Calu3 (cell line): ENCODE measurements at regions not wholly inside any gene's neighbourhood (a gene's known extent, or its start where the extent isn't known, plus 50 kb on each side); places are given as distances from the start of the nearest gene placed in this dataset.

Experiments used
- BruUV-seq: library from RNA; stranded (reverse); fragments of 400-500 nt; replicated peaks from 2 replicates; lab custom pipeline; 2021; lab: Mats Ljungman, UMichigan
- CTCF ChIA-PET: fragments of 300-600 bp; sonication (Branson Sonifier 250); formaldehyde crosslinking; loops from one replicate; lab custom pipeline; 2022; ENCODE audit warnings: antibody characterized with exemption; lab: Charles Lee
- DNase-seq: peaks from one replicate; pipeline ENCODE4 v3.0.0; 2022
- H3K27ac Mint-ChIP-seq: one replicate; pipeline ENCODE4 v1.8.0; 2022; ENCODE audit warnings: mixed read lengths; ENCODE audit not compliant: unreplicated experiment
- H3K27me3 Mint-ChIP-seq: one replicate; pipeline ENCODE4 v1.8.0; 2022; ENCODE audit warnings: mixed read lengths; ENCODE audit not compliant: unreplicated experiment
- H3K36me3 Mint-ChIP-seq: one replicate; pipeline ENCODE4 v1.8.0; 2022; ENCODE audit warnings: mild to moderate bottlenecking, moderate library complexity, mixed read lengths; ENCODE audit not compliant: insufficient read depth, unreplicated experiment
- H3K4me1 Mint-ChIP-seq: one replicate; pipeline ENCODE4 v1.8.0; 2022; ENCODE audit warnings: mild to moderate bottlenecking, low read depth, mixed read lengths; ENCODE audit not compliant: unreplicated experiment
- H3K4me3 Mint-ChIP-seq: one replicate; pipeline ENCODE4 v1.8.0; 2022; ENCODE audit warnings: mild to moderate bottlenecking, low read depth, moderate library complexity, mixed read lengths; ENCODE audit not compliant: unreplicated experiment
- H3K9me3 Mint-ChIP-seq: one replicate; pipeline ENCODE4 v1.8.0; 2022; ENCODE audit warnings: low read depth, mixed read lengths; ENCODE audit not compliant: unreplicated experiment
- intact Hi-C: fragments of 100-400 bp; cut with micrococcal nuclease; formaldehyde crosslinking; loops from one replicate; pipeline ENCODE4 v1.10.0; 2022; ENCODE audit not compliant: unreplicated experiment
- TF ChIP-seq, protein P1 (sequence below): fragments of 200-600 bp; IDR thresholded peaks from one replicate; pipeline ENCODE4 v1.8.0; 2022; ENCODE audit warnings: antibody characterized with exemption; ENCODE audit not compliant: unreplicated experiment

DNA sequence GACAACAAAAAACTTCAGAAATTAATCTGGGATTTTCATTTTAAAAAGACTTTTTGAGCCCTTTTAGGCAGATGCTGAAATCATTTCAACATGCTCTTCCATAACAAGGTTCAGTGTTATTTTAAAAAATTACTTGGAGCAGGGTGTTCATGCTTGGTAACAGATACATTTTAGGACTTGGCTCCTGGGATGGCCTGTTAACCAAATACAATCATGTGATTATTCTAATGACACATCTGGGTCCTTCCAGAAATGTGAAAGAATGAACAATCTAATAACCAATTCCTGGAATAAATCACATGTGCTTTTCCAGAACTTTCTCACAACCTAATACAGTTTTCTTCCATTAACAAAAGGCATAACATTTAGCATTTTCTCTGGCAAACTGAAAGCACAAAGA, 379.8 kb upstream of the RUNX1 start:
- H3K9me3 Mint-ChIP-seq = peaks cover 2% of the 10 kb centered on the region
- intact Hi-C loops = no loop called here
- H3K36me3 Mint-ChIP-seq = no peaks in the 10 kb centered on the region
- DNase-seq = no peak
- H3K27ac Mint-ChIP-seq = no peak overlapping the region
- H3K27me3 Mint-ChIP-seq = no peaks in the 10 kb centered on the region
- TF ChIP-seq, protein P1, sequence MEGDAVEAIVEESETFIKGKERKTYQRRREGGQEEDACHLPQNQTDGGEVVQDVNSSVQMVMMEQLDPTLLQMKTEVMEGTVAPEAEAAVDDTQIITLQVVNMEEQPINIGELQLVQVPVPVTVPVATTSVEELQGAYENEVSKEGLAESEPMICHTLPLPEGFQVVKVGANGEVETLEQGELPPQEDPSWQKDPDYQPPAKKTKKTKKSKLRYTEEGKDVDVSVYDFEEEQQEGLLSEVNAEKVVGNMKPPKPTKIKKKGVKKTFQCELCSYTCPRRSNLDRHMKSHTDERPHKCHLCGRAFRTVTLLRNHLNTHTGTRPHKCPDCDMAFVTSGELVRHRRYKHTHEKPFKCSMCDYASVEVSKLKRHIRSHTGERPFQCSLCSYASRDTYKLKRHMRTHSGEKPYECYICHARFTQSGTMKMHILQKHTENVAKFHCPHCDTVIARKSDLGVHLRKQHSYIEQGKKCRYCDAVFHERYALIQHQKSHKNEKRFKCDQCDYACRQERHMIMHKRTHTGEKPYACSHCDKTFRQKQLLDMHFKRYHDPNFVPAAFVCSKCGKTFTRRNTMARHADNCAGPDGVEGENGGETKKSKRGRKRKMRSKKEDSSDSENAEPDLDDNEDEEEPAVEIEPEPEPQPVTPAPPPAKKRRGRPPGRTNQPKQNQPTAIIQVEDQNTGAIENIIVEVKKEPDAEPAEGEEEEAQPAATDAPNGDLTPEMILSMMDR = no peak
- no peak overlapping the region for H3K4me3 Mint-ChIP-seq
- CTCF ChIA-PET = no interaction called here
- BruUV-seq = no TSS peak
- H3K4me1 Mint-ChIP-seq = no peaks in the 10 kb centered on the region

DNA sequence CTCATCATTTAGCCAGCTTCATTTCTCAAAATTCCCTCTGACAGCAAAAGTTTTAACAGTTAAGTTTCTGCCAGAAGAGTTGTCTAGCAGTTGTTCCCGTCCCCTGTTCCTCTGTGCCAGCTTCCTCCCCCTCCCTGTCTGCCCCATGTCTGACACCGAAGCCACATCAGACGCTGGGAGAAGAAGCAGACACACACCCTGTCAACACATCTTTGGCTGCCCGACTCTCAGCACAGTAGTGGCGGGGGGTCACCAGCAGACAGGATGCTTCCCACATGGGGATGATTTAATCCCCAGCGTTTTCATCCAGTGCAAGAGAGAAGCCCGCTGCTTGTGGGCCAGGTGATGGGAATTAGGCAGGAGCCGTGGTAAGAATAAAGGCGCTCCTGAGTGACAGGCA, 379.4 kb upstream of the RUNX1 start:
- TF ChIP-seq, protein P1 = no peak
- CTCF ChIA-PET = no interaction called here

DNA sequence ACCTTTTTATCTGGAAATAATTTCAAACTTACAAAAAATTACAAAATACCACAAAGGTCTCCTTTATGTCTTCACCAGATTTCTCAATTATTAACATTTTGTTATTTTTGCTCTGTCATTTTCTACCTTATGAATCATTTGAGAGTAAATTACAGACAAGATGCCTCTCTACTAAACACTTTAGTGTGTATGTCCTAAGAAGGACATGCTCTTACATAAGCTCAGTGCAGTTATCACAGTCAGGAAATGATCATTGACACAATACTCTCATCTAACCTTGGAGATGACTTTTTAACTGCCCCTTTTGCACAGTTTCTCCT, 378.9 kb upstream of the RUNX1 start:
- CTCF ChIA-PET = no interaction called here
- no peaks in the 10 kb centered on the region for H3K4me1 Mint-ChIP-seq
- H3K4me3 Mint-ChIP-seq = no peak overlapping the region
- no peaks in the 10 kb centered on the region for H3K36me3 Mint-ChIP-seq
- BruUV-seq = no TSS peak
- intact Hi-C loops = no loop called here
- peaks cover 2% of the 10 kb centered on the region for H3K9me3 Mint-ChIP-seq
- TF ChIP-seq, protein P1 = no peak
- no peaks in the 10 kb centered on the region for H3K27me3 Mint-ChIP-seq
- no peak for DNase-seq
- H3K27ac Mint-ChIP-seq = no peak overlapping the region

More for the DNA sequence above, 379.4 kb upstream of the RUNX1 start:
- no peaks in the 10 kb centered on the region for H3K36me3 Mint-ChIP-seq
- intact Hi-C loops = no loop called here
- H3K4me3 Mint-ChIP-seq = no peak overlapping the region
- no TSS peak for BruUV-seq
- no peak for DNase-seq
- H3K27me3 Mint-ChIP-seq = no peaks in the 10 kb centered on the region
- H3K27ac Mint-ChIP-seq = no peak overlapping the region
- peaks cover 2% of the 10 kb centered on the region for H3K9me3 Mint-ChIP-seq
- no peaks in the 10 kb centered on the region for H3K4me1 Mint-ChIP-seq

DNA sequence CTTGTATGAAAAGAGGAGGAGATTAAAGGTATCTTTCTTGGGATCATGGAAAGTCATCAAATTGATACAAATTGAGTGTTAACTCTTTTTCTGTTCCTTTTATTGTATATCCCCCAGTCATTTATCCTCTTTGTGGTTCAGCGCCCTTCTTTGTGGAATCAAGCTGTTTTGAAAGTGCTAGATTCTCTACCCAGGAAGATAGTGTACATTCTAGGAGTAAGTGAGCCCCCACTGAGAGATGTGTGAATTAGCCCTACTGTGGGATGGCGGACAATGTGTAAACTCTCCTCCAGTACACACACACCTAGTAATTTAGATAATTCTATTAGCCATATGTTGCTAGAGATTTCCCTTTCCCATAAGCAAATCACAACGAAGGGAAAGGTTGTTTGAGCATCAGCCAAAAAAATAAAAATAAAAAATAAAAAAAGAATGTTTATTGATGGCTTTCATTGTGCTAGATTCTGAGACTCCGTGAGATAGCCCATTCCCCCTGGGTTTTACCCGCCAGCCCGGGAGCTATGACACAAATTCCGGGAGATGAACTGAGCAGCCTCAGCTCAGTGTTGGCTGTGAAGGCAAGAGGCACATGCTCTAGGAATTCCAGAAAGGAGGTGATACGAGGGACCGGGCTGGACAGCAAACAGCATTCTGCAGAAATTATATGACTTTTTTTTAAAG, 378.4 kb upstream of the RUNX1 start:
- Mint-ChIP-seq H3K27ac (no peak overlapping the region), H3K4me3 (no peak overlapping the region), H3K27me3 (no peaks in the 10 kb centered on the region), H3K36me3 (no peaks in the 10 kb centered on the region), H3K4me1 (no peaks in the 10 kb centered on the region), H3K9me3 (peaks cover 2% of the 10 kb centered on the region)
- intact Hi-C loops = no loop called here
- no peak for DNase-seq
- CTCF ChIA-PET = no interaction called here
- BruUV-seq = no TSS peak
- TF ChIP-seq, protein P1 = no peak
